IPS-18c (cell line): ENCODE measurements at regions not wholly inside any gene's neighbourhood (a gene's known extent, or its start where the extent isn't known, plus 50 kb on each side); places are given as distances from the start of the nearest gene placed in this dataset.

Experiments used
- H3K4me3 ChIP-seq: 2 replicates; pipeline ENCODE4 v1.7.0; 2013; ENCODE audit warnings: low read depth, mild to moderate bottlenecking, low read length, moderate library complexity; ENCODE audit not compliant: insufficient read depth
- H3K9me3 ChIP-seq: one replicate; pipeline ENCODE4 v1.6.1; 2013; ENCODE audit warnings: mild to moderate bottlenecking, low read length, moderate library complexity; ENCODE audit not compliant: control insufficient read depth, insufficient read depth

- H3K9me3 ChIP-seq: peaks cover 5% of the 10 kb centered on the region
- H3K4me3 ChIP-seq: no peak overlapping the region
These were observed 64.3 kb downstream of the MRPL14 start for GRCh38 chr6:44062771-44063560.

GRCh38 chr6:44062105-44062770, 65.0 kb downstream of the MRPL14 start:
- no peak overlapping the region for H3K4me3 ChIP-seq
- H3K9me3 ChIP-seq: peaks cover 5% of the 10 kb centered on the region

DNA sequence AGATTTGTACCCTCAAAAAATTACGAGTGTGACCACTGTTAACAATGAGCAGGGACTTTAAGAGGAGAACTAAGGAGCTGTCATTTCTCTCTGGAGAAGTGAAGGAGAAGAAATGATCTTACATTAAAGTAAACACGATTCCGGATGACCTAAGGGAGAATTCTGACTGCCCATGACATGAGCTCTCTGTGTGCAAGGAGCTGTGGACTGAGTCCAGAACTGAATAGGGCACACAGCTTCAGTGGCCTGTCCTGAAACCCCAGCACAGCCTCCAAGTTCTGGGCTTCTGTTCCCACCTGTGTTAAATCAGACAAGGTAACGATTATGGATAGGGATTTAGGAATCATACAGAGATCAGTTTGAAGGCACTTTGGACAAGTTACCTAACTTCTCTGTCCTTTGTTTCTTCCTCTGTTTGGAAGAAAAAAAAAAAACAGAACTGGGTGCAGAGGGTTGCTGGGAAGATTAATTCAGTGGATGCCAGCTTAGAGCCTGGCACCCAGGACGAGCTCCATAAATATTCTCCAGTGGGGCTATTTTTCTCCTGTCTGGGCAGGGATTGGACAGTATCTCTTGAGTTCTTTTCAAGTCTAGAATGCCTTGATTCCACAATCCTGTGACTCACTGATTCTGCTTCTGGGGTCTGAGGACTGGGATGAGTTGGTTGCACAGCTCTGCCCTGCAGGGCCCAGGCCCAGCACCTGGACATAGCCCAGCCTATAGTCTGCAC, 65.7 kb downstream of the MRPL14 start:
- peaks cover 5% of the 10 kb centered on the region for H3K9me3 ChIP-seq
- no peak overlapping the region for H3K4me3 ChIP-seq

GRCh38 chr6:44060612-44061374, 66.5 kb downstream of the MRPL14 start:
- H3K9me3 ChIP-seq: peaks cover 5% of the 10 kb centered on the region
- H3K4me3 ChIP-seq: no peak overlapping the region

DNA sequence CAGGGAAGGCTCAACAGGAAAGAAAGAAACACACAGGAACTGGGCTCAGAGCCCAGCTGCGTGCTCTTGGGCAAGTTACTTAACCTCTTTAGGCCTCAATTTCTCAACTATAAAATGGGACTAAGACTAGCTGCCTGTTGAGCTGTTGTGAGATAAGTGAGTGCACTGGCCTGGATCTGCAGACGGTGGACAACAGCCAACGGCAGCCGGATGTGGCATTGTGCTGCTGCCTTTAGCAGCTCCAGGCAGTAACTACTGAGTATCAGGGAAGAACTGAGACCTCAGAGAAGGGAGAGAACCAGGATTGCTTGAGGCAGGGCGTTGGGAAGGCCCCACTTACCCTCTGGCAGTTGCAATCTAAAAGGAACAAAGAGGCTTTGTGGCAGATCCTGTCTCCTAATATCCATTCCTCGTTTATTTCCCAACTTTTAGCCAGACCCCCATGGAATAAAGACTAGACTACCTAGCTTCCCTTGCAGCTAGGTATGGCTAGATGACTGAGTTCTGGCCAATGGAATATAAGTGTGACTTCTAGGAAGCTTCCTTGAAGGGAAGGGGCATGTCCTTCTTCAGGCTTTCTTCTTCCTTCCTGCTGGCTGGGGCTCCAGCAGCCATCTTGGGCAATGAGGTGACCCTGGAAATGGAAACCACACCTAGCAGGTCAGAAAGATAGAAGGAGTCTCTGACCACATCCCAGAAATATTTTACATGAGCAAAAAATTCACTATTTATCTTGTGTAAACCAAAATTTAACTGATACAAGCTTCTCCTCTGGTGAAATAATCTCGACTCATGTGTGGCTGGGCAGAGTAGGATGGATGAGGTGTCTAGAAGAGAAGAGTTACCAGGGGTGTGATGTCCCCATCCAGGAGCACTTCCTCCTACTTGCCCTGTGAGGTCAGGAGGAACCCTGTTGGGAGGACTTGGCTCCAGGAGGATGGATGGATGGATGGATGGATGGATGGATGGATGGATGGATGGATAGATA, 67.6 kb downstream of the MRPL14 start:
- Histone ChIP-seq H3K4me3 (no peak overlapping the region), H3K9me3 (peaks cover 5% of the 10 kb centered on the region)

- H3K9me3 ChIP-seq: peaks cover 5% of the 10 kb centered on the region
- H3K4me3 ChIP-seq: no peak overlapping the region
These were observed 68.5 kb downstream of the MRPL14 start for GRCh38 chr6:44058617-44059358.

- H3K4me3 ChIP-seq: no peak overlapping the region
- H3K9me3 ChIP-seq: peaks cover 5% of the 10 kb centered on the region
These were observed 69.2 kb downstream of the MRPL14 start for GRCh38 chr6:44057931-44058616.

DNA sequence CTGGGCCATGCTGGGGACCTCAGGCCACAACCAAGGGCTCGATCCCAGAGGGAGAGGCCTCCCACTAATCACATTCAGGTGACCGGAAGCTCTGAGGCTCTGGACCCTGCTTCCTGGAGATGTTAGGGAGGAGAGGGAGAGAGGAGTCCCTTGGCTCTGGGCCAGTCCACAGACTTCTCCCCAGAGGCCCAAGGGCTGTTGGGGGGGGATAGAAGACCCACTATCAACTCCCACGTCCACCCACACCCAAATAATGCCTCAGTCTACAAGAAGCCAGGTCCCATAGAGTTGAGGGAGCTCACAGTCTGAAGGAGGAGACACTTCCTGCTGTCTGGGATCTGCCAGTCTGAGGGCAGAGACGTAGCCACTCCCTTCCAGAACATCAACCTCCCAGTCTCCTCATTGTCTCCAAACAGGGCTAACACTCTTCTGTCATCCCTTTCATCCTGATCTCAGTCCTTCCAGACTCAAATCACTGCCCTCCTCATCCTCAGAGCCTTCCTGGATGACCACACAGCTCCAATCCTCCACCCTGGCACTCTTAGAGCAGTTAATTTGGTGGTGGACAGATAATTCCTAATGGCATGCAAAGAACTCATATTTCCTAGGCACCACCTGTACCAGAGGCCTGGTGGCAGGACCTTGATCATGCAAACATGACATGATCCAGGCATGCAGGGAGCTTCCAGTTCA, 69.9 kb downstream of the MRPL14 start:
- H3K4me3 ChIP-seq: no peak overlapping the region
- peaks cover 5% of the 10 kb centered on the region for H3K9me3 ChIP-seq

- H3K9me3 ChIP-seq: peaks cover 5% of the 10 kb centered on the region
- no peak overlapping the region for H3K4me3 ChIP-seq
These were observed 70.6 kb downstream of the MRPL14 start for GRCh38 chr6:44056392-44057237.

- no peak overlapping the region for H3K4me3 ChIP-seq
- peaks cover 3% of the 10 kb centered on the region for H3K9me3 ChIP-seq
These were observed 72.3 kb downstream of the MRPL14 start for GRCh38 chr6:44054721-44055559.

DNA sequence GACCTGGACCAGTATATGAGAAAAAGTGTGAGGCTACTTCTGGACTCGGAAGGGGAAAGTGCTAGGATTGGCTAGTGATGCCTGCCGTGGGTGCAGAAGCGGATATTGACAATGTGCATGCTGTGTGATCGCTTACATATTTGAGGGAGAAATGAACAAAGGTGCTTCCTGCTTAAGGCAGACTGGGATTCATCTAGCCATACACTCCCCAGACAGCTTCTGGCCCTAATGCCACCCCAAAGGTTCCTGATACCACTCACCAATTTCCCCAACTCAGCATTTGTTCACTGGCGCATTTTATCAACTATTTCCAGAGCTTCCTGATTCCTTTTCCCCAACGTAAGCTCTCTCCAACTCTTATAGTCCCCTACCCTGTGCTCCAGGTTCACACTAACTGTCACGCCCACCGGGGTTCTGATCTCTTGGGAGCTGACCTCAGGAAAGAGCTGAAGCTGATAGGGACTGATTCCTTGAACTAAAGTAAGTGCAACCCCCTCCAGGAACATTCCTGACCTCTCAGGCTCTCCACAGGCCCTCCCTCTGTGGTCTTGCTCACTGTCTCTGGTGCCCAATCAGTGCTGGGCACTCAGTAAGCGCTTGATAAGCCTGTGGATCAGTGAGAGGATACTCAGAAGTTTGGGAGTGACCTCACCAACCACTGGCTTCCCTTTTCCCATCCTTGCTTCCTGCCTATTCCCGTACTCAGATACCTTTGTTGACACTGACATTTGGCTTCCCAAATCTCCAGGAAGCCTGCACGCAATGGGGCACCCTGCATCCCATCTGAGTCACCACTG, 73.3 kb downstream of the MRPL14 start:
- H3K4me3 ChIP-seq: no peak overlapping the region; the same call in 1 of the 2 replicates
- H3K9me3 ChIP-seq: no peaks in the 10 kb centered on the region

DNA sequence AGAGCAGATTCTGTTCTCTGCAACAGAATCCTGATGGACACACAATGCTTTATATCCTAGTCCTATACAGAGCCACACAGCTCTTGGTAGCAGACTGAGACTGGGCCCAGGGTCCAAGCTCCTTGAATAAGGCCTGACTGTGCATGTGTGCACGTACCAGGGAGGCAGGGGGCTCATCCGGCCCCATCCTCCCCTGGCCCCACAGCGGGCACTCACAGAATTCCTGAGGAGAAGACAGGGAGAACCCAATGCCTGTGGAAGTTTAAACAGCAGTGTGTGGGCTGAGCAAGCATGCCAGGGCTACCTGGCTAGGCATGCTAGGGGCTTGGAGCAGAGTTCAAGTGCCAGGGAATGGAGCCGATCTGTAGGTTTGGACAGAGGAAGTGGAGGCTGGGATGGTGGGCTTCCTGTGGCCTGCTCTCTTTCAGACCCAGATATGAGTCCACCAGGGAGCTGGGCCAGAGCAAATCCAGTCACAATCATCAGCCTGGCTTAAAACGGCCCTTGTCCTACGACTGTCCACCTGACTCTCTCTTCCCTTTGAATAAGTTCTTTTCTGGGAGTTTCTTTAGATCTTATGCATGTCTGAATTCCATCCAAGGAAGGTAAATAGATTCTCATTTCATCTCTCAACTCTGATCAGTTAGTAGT, 74.0 kb downstream of the MRPL14 start:
- Histone ChIP-seq H3K9me3 (no peaks in the 10 kb centered on the region), H3K4me3 (no peak overlapping the region)
